HG02970 (cell line): ENCODE measurements at regions not wholly inside any gene's neighbourhood (a gene's known extent, or its start where the extent isn't known, plus 50 kb on each side); places are given as distances from the start of the nearest gene placed in this dataset.

Experiments used
- ATAC-seq: cut with Tn5 transposase; IDR thresholded peaks from one replicate; pipeline ENCODE4 v1.9.1; 2021; ENCODE audit warnings: mild to moderate bottlenecking, moderate library complexity, moderate number of reproducible peaks; ENCODE audit not compliant: unreplicated experiment, low FRiP score

DNA sequence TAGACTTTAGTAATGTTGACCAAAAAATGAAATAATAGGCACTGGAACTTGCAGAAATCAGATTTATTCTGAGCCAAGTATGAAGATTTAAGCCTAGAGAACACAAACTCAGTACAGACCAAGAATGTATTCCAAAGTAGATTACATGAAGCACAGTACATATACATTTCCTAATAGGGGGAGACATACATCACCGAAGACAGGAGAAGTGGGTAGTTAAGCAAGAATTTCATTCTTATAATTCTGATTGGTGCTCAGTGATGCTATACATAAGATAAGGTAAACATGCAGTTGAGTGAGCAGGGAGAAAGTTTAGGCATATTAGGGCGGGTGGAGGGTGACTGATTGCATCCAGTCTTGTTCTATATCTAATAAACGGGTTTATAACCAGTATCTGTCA, 2218.8 kb downstream of the PCDH9 start:
- ATAC-seq, result no peak

DNA sequence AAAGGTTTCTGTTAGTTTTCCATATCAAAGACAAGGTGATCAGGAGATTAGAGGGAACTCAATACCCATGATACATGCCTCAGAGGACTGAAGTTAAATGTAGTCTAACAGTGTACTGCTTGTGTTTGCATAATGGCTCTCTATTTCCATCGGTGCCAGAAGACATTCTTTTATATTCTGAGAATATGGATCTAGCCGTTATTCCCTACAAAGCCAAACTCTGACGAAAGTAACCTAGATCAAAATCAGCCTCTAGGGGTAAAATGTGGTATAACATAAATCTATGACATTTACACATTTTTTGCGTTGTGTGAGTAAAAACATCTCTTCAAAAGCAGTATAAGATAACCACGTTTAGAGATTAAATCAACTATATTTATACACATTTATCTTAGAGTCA, 2232.7 kb downstream of the PCDH9 start:
- ATAC-seq, result no peak

DNA sequence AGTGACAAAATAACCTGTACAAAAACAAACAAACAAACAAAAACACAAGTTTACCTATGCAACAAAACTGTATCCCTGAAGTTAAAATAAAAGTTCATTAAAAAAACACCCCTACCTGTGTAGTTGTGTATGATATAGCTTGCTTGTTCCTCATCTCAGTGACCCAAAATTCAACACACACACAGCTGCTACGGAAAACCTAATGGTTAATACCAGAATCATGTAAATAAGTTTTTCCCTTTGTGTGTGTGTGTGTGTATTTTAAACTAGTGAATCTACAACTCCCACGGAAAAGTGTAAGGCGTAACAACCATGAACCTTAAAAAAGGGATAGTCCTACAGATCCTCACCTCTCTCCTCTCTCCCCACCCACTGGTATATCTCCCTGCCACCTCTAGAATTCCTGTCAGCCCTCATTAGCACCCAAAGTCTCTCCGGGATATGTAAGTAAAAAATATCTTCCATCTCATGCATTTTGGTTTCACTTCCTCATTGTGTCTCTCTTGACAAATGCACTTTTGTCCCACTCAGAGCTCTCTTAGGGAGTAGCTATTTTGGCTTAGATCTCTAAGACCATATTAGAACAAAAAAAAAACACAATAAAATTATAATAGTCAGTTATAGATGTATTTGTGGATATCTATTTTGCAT, 2236.5 kb downstream of the PCDH9 start:
- no peak for ATAC-seq

DNA sequence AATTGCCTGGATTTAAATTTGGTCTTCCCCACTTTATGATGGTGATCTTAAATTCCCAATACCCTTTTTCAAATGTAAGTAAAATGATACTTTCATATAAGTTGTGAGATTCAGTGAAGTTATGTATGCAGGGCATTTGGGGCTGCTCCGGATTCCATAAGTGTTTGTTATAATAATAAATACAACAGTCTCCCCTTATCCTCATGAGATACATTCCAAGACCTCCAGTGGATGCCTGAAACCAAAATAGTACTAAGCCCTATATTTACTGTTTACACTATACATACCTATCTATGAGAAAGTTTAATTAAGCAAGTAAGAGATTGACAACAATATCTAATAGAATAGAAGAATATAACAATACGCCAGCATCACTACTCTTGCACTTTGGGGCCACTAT, 2237.8 kb downstream of the PCDH9 start:
- ATAC-seq, result no peak

DNA sequence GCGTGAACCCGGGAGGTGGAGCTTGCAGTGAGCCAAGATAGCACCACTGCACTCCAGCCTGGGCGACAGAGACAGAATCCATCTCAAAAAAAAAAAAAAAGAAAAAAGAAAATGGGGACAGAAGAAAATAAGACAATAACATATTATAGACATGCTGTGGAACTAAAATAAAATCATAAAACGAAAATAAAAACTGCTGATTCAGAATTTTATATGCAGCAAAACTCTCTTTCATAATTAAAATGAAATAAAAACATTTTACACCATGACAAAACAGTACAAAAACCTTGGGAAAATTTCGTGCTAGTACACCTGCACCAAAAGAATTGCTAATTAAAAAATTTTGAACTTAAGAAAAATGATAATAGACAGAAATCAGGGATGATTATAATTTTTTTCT, 2245.1 kb downstream of the PCDH9 start:
- no peak for ATAC-seq

DNA sequence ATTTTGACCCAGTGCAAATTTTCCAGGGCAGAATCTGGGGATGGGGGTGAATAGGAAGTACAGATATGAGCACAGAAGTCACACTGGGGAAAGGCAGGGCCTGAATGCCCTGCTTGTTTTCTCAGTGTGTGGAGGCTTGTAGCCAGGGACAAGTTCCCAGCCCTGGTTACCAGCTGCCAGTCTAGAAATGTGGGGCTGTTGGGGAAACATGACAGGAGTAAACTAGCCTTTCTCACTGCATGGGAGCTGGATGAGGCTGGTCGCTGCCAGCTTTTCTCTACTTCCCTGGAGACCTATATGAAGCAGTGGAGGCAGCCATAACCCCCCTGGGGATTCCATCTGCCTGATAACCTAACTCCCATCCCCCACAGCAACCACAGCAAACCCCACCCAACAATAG, 2267.7 kb downstream of the PCDH9 start:
- no peak for ATAC-seq

DNA sequence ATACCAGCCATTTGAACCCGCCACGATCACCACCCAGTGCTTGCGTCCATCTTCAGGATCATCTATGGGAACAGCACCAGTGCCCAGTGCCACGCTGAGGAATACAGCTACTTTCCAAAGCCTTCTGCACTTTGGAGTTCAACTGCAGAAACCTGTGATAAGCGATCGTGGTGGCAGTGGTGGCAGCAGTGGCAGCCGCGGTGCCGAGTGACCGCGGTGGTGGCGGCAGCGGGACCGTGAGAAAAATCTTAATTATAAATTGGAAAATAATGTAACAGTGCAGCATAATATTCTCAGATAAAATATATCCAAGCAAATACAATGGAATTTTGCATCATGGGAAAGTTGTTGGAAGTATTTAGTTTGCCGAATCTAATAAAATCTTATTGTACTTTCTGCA, 2270.9 kb downstream of the PCDH9 start:
- ATAC-seq, result no peak

DNA sequence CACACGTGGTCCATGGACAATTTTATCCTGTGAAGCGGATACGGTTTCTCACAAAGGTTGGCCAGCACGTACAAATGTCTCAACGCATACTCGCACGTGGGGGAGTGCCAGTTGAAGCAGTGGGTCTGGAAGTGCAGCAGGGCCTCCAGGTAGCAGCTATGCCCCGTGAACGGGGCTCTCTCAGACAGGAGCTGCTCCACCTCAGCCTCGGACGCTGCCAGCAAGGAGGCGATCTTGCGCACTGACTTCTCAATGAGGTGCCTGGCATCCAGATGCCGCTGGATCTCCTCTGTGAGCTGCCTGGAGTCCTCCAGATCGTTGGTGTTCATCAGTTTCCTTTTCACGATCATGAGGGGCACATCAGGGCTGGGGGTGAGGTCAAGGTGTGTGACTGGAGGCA, 2272.0 kb downstream of the PCDH9 start:
- ATAC-seq, result no peak

DNA sequence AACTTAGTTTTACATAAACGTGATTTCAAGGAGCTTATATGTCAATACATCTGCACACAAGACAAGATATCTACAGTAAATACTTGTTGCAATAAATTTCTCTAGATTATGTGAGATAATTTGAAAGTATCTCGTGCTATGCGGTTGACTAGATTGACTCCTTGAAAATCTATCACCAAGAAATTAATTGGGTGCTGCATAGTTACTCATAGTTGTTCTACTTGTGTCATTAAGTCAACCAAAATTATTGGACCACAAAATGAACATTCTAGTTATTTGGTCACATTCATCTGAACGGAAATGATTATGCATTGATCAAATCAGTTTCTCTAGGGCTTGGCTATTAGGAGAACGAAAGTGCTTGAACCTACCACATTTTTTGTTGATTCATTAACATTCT, 2291.5 kb downstream of the PCDH9 start:
- no peak for ATAC-seq

DNA sequence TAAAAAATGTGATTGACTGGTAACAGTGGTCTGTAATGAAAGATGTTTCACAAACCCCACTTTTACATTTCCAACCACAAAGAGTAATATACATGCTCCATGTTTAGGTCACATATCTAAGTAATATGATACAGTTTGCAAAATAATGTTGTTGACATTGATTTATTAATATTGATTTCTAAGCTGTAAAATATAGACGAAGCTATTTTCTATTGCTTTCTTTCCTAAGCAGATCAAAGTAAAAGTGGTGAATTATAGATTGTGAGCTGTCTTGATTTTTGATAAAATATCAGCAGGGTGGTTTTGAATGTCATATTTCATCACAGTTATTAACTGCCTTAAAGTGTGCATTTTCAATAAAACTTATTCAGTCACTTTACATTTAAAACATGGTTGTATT, 2292.8 kb downstream of the PCDH9 start:
- no peak for ATAC-seq

DNA sequence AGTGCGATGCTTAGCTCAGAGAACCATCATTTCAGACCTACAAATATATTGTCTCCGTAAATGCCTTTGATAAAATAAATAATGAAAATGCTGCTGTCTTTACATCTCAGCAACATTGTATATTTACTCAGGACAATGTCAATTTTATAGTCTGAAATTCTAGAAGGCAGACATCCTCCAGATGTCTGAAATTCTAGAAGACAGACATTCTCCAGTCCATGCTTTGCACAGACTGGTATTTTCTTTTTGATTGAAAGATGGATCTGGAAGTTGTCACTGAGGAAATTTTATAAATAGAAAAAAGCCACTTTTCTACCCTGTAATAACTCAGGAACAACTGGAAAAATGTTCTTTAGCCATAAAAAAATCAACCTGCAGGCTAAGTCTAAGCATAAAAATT, 2293.3 kb downstream of the PCDH9 start:
- no peak for ATAC-seq

DNA sequence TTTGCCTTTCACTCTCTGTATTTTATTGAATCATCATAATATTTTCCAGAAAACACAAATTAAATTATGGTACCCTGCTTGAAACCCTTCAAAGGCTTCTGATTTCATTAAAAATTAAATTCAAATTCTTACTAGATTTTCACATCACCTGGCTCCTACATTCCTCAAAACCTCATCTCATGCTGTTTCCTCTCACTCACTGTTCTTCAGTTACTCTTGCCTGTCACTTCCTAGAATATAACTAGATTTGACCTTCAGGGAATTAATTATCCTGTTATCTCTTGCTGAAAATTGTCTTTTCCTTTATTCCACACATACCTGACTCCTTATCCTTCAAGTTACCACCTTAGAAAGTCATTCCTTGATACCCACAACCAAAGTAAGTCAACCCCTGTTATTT, 2294.7 kb downstream of the PCDH9 start:
- ATAC-seq, result no peak

DNA sequence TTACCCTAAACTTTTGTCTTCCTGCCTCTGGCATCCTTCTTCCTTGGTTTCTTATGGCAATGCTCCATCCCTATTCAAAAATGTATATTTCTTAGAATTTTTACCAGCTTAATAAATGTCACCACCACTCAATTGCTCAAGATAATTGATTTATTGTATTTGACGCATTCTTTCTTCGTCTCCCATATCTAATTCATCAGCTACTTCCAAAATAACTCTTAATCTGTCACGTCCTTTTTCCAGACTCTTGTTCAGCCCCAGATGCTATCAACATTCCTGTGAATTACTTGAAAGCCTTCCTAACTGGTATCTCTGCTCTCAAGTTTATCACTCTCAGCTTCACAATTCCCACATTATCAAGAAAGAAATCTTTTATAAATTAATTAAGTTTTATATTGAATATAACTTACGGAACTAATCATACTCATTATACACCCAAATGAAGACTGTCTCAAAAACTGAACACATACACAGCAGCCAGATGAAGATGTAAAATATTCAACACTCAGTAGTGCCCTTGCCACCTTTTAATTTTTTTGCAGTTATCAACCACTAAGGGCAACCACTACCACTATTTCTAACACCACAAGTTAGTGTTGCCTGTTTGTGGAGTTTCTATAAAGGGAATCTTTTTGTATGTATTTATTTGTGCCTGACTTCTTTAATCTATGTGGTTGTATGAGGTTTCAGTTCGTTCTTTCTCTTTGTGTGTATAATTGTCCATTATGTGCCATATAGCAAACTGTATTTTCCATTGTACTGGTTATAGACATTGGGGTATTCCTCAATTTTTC, 2295.4 kb downstream of the PCDH9 start:
- ATAC-seq, result no peak

DNA sequence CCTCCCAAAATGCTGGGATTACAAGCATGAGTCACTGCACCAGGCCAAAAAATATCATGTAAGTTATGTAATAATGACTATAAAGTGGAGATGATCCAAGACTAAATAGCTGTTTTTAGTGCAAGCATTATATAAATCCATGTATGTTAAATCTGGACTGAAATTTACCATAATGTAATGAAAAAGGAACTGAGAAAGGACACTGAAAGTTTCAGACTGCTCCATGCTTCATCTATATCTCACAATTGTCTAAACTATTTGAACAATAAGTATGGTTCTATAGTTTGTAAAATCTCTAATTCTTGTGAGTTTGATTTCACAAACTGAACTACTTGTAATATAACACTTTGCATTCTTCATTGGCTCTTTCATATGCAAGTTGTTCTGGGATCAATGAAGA, 2299.5 kb downstream of the PCDH9 start:
- no peak for ATAC-seq

DNA sequence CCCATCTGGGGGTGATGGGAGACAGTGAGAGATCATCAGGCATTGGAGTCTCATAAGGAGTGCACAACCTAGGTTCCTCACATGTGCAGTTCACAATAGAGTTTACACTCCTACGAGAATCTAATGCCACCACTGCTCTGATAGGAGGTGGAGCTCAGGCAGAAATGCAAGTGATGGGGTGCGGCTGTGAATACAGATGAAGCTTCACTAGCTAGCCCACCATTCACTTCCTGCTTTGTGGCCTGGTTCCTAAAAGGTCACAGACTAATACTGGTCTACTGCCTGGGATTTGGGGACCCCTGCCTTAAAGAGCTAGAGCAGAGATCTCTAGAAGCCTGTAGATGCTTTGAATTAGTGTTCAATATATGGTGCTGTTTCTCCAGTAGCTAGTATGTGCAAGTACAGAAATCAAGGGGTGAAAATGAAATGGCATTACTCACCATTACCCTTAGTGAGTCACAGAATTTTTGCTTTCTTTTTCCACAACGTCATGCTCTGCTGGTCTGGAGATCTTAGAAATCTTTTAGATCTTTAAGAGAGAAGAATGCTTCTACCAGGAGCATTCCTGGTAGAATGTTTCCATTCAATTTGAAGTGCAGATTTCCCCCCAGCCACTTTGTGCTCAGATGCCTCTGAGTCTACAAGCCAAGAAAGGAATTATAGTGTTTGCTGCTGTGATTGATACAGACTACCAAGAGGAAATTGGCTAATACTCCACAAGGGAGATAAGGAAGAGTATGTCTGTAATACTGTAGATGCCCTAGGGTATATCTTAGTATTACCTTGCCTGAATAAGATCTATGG, 2301.2 kb downstream of the PCDH9 start:
- ATAC-seq, result peak; percentile 77

DNA sequence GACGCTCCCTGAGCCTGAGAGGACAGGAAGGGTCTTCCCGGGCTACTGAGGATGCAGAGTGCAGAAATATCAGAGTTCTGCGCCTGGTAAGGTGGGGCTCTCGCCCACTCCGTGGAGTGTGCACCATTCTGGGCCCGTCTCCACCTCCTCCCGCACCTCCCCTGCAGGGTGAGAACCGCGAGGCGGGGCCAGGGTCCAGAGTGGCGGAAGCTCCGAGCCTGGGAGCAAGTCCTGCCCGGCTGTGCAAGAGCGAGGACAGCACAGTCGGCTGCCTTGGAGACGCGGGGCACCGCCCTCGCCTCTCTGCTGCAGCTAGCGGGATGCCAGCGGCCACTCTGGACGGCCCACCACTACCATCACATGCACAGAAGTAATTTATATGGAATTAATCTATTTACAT, 2304.4 kb downstream of the PCDH9 start:
- ATAC-seq, result no peak

DNA sequence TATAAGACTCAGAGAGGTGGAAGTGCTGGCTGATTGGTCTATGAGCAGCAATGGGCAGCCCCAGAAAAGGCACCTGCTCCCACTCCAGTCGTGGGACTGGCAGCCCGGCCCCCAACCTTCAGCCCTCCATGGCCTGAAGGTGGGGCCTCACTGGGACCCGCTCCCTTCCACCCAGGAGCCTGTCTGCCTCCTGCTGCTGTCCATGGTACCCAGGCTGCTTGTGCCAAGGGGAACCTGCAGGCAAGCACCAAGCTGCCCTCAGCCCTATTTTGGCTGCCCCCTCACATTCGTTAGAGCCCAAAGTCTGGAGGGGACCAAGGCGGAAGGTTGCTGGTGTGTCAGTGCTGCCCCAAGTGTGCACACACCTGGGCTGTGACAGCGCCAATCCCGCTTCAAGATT, 2304.9 kb downstream of the PCDH9 start:
- no peak for ATAC-seq

DNA sequence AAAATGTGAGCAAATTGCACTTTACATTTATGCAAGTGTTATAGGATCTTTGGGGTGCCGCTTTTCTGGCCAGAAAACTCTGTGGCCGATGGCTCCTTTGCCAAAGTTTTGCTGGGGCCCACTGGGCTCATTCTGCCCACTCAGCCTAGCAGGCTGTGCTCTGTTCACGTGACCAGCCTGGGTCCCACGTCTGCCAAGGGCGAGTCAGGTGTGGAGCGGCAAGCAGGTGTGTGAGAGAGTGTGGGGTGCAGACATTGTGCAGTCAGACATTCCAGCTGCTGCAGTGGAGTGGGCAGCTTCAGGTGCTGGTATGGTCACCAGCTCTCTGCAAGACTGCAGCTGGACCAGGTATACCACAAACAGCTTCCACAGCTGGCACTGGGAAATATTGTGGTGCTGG, 2305.7 kb downstream of the PCDH9 start:
- no peak for ATAC-seq

DNA sequence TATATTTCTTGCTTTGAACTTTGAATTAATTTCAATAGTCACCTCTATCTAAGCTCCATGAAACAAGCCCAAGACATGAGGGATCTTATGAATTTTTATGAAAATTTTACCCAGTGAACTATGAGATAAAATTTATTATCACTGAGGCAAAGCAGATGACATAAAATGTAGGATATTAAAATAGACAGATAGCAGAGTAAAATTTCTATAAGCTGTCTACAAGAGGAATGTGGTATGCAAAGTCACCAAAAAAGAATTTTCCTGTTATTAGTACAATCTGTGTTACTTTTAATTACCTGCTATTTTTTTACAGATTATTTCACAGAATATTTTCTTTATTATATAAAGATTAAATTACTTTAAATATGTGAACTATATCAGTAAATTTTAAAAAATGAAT, 2312.6 kb downstream of the PCDH9 start:
- ATAC-seq, result no peak

DNA sequence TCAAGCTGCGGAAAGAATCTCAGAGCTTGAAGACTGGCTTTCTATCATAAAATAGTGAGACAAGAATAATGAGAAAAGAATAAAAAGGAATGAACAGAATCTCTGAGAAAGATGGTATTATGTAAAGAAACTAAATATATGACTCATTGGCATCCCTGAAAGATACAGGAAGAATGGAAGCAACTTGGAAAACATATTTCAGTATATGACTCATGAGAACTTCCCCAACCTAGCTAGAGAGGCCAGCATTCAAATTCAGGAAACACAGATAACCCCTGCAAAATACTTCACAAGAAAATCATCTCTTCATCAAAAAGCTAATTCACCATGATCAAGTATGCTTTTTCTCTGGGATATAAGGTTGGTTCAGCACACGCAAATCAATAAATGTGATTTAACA, 2318.0 kb downstream of the PCDH9 start:
- ATAC-seq, result no peak

DNA sequence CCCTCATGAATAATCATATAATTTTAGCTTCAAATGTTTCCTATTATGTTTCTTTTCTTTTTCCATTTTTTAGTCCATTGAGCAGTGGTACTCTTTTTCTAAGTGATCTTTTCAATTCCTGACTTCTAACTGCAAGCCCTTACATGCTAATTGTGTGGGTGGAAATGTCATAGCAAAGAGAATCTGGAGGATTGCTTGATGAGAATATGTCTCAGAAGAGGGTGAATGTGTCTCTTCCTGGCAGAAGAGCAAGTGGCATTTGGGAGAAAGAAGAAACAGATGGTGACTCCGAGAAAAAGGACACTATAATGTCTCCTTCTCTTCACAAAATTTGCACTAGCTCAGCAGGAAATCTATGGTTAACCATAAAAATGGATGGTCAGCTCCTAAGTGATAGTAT, 2320.0 kb downstream of the PCDH9 start:
- no peak for ATAC-seq

DNA sequence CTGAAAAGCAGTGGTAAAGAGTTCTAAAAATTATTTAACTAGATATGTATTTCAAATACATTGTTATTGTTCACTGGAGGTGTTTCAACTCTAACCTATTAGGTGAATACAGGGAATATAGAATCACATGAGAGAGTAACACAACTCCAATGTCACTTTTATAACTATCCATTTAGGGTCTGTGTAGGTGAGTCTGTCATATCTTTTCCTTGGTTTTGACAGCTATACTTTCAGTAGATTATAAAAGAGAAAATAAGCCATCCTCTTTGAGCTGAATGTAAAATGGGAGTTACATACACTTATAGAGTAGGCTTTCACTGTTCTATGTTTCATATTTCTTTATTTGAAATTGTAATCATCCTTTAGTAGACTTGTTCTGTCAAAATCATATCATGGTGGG, 2321.0 kb downstream of the PCDH9 start:
- no peak for ATAC-seq
